SH-SY5Y (cell line): ENCODE measurements at regions not wholly inside any gene's neighbourhood (a gene's known extent, or its start where the extent isn't known, plus 50 kb on each side); places are given as distances from the start of the nearest gene placed in this dataset.

Experiments used
- GATA2 ChIP-seq: IDR thresholded peaks from 2 replicates; pipeline ENCODE4 v1.6.1; 2011; ENCODE audit warnings: mild to moderate bottlenecking, low read depth, low read length
- GATA3 ChIP-seq: IDR thresholded peaks from 2 replicates; pipeline ENCODE4 v1.6.1; 2011; ENCODE audit warnings: low read depth, mild to moderate bottlenecking, low read length, moderate library complexity

DNA sequence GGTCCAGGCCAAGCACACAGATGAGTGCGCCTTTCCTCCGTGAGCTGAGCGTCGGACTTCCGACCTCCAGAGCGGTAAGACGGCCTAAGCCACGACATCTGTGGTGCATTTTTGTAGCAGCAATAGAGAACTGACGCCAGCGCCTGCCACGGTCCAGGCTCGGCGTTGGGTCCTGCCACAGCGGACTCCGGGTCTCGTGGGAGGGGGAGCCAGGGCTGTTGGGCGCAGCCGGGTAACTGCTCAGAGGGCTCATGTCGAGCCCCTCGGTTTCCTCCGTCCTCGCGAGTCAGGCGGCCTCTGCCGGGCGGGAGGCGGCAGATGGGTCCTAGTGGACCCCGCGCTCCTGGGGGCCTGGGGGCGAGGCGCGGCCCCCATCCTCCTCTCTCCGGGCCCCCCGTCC lies 216.1 kb downstream of the QKI start:
- no peak for TF ChIP-seq GATA2
- no peak for TF ChIP-seq GATA3

- no peak for TF ChIP-seq GATA2
- TF ChIP-seq GATA3, result no peak
Observed at GRCh38 chr6:163630096-163630495, 215.6 kb downstream of the QKI start.
